Thyroid gland (tissue), 4 donors: ENCODE measurements at regions not wholly inside any gene's neighbourhood (a gene's known extent, or its start where the extent isn't known, plus 50 kb on each side); places are given as distances from the start of the nearest gene placed in this dataset.

Experiments
- CTCF ChIP-seq, 6 experiments: fragments of 200-600 bp in 3 of 6; fragments of 450-650 bp in 3 of 6; sonication (generic) in 3 of 6; IDR thresholded peaks; one replicate each; pipeline ENCODE4 v1.5.1; 2016 to 2019; ENCODE audit warnings: antibody characterized with exemption in 6 of 6, mild to moderate bottlenecking in 2 of 6, inconsistent platforms in 1 of 6, moderate library complexity in 1 of 6
- POLR2A ChIP-seq, 2 donors: fragments of 450-650 bp; IDR thresholded peaks; one replicate each; pipeline ENCODE4 v1.6.1; 2017; ENCODE audit warnings: antibody characterized with exemption in 2 of 2, mild to moderate bottlenecking in 2 of 2, moderate library complexity in 1 of 2

GRCh38 chr11:90656171-90656570 lies 433.3 kb upstream of the CHORDC1 start:
- TF ChIP-seq CTCF (IDR thresholded peaks at IDR 0.05) (no peak), POLR2A (IDR thresholded peaks at IDR 0.05) (no peak)
